IMR-90 (cell line): ENCODE measurements at regions not wholly inside any gene's neighbourhood (a gene's known extent, or its start where the extent isn't known, plus 50 kb on each side); places are given as distances from the start of the nearest gene placed in this dataset.
A peak's percentile ranks its signal among the peaks of the same experiment; 100 is the strongest.

Experiments used
- ATAC-seq: fragments of 200-7000 bp; cut with Tn5 transposase; 2 replicates; pipeline ENCODE4 v1.9.1; 2020; ENCODE audit warnings: low read depth, mild to moderate bottlenecking, moderate library complexity
- BruUV-seq: library from RNA; stranded (reverse); fragments of 400-500 nt; replicated peaks from 2 replicates; lab custom pipeline; 2021; lab: Mats Ljungman, UMichigan
- CTCF ChIA-PET: fragments of 300-600 bp; formaldehyde crosslinking; extraction: SDS; loops from one replicate; lab custom pipeline; 2021; ENCODE audit warnings: antibody characterized with exemption; lab: Yijun Ruan, JAX
- POLR2A ChIA-PET: fragments of 300-600 bp; sonication (Branson Sonifier 250); formaldehyde crosslinking; loops from one replicate; lab custom pipeline; 2022; ENCODE audit warnings: antibody characterized with exemption; ENCODE audit not compliant: unreplicated experiment; lab: Charles Lee
- DNase-seq: peaks from one replicate; pipeline ENCODE4 v3.0.0; 2013
- H2AFZ ChIP-seq: replicated peaks from 2 replicates; pipeline ENCODE3; 2013; ENCODE audit warnings: low read length, mild to moderate bottlenecking; ENCODE audit not compliant: poor library complexity
- H2AK5ac ChIP-seq: 2 replicates; pipeline ENCODE4 v1.6.1; 2013; ENCODE audit warnings: low read depth, low read length, inconsistent platforms
- H2AK9ac ChIP-seq: replicated peaks from 2 replicates; pipeline ENCODE3; 2013; ENCODE audit warnings: mild to moderate bottlenecking, low read depth, low read length, moderate library complexity; ENCODE audit not compliant: poor library complexity
- H2BK120ac ChIP-seq: 2 replicates; pipeline ENCODE4 v1.6.1; 2013; ENCODE audit warnings: low read depth, low read length, inconsistent platforms
- H2BK15ac ChIP-seq: 3 replicates; pipeline ENCODE4 v1.6.1; 2013; ENCODE audit warnings: low read depth, low read length, inconsistent platforms
- H2BK20ac ChIP-seq: 2 replicates; pipeline ENCODE4 v1.6.1; 2013; ENCODE audit warnings: low read depth, mild to moderate bottlenecking, inconsistent platforms, low read length, moderate library complexity
- H2BK5ac ChIP-seq: 2 replicates; pipeline ENCODE4 v1.6.1; 2013; ENCODE audit warnings: mild to moderate bottlenecking, low read depth, low read length, inconsistent platforms; ENCODE audit not compliant: poor library complexity, severe bottlenecking
- H3K14ac ChIP-seq: replicated peaks from 2 replicates; pipeline ENCODE4 v1.6.1; 2013; ENCODE audit warnings: low read depth, low read length, inconsistent platforms
- H3K18ac ChIP-seq: 2 replicates; pipeline ENCODE4 v1.6.1; 2013; ENCODE audit warnings: low read depth, low read length, control low read depth
- H3K23ac ChIP-seq: 2 replicates; pipeline ENCODE4 v1.6.1; 2013; ENCODE audit warnings: low read depth, low read length, inconsistent platforms
- H3K27ac ChIP-seq: 2 replicates; pipeline ENCODE4 v1.5.1; 2013; ENCODE audit warnings: mild to moderate bottlenecking, control low read depth, low read length; ENCODE audit not compliant: insufficient read depth
- H3K27me3 ChIP-seq: 2 replicates; pipeline ENCODE4 v1.6.1; 2013; ENCODE audit warnings: low read length; ENCODE audit not compliant: control insufficient read depth, insufficient read depth
- H3K36me3 ChIP-seq: 2 replicates; pipeline ENCODE4 v1.6.1; 2013; ENCODE audit warnings: low read length, mixed read lengths; ENCODE audit not compliant: control insufficient read depth, insufficient read depth
- H3K4ac ChIP-seq: 2 replicates; pipeline ENCODE4 v1.6.1; 2013; ENCODE audit warnings: low read depth, low read length, inconsistent platforms
- H3K4me1 ChIP-seq: 2 replicates; pipeline ENCODE4 v1.6.1; 2013; ENCODE audit warnings: low read length, mixed read lengths; ENCODE audit not compliant: control insufficient read depth, insufficient read depth
- H3K4me2 ChIP-seq: 2 replicates; pipeline ENCODE4 v1.6.1; 2013; ENCODE audit warnings: low read depth, mild to moderate bottlenecking, control low read depth, low read length, moderate library complexity
- H3K4me3 ChIP-seq: 2 replicates; pipeline ENCODE4 v1.5.1; 2013; ENCODE audit warnings: low read depth, mild to moderate bottlenecking, control low read depth, low read length, moderate library complexity; ENCODE audit not compliant: insufficient read depth
- H3K56ac ChIP-seq: 2 replicates; pipeline ENCODE4 v1.6.1; 2013; ENCODE audit warnings: low read length, inconsistent platforms; ENCODE audit not compliant: insufficient read depth; ENCODE audit errors: extremely low read depth
- H3K79me1 ChIP-seq, 2 experiments: 2 replicates each; pipeline ENCODE4 v1.6.1; 2013; ENCODE audit warnings: low read length in 2 of 2, inconsistent platforms in 1 of 2, low read depth in 1 of 2
- H3K9ac ChIP-seq: 2 replicates; pipeline ENCODE4 v1.6.1; 2013; ENCODE audit warnings: low read depth, low read length, control low read depth
- H3K9me1 ChIP-seq: 2 replicates; pipeline ENCODE4 v1.6.1; 2013; ENCODE audit warnings: low read length, inconsistent platforms; ENCODE audit not compliant: insufficient read depth
- H3K9me3 ChIP-seq: 2 replicates; pipeline ENCODE4 v1.6.1; 2013; ENCODE audit warnings: low read length; ENCODE audit not compliant: control insufficient read depth, insufficient read depth
- H4K20me1 ChIP-seq: 2 replicates; pipeline ENCODE4 v1.6.1; 2013; ENCODE audit warnings: low read length, inconsistent platforms; ENCODE audit not compliant: insufficient read depth
- H4K5ac ChIP-seq: 2 replicates; pipeline ENCODE4 v1.6.1; 2013; ENCODE audit warnings: mild to moderate bottlenecking, low read depth, low read length, control low read depth
- H4K8ac ChIP-seq, 2 experiments: 2 replicates each; pipeline ENCODE4 v1.6.1; 2013; ENCODE audit warnings: low read depth in 2 of 2, low read length in 2 of 2, control low read depth in 1 of 2, inconsistent platforms in 1 of 2
- H4K91ac ChIP-seq: 2 replicates; pipeline ENCODE4 v1.6.1; 2013; ENCODE audit warnings: low read depth, low read length, inconsistent platforms; ENCODE audit not compliant: insufficient read depth
- BHLHE40 ChIP-seq: fragments of 150-350 bp; IDR thresholded peaks from 2 replicates; pipeline ENCODE4 v1.6.1; 2016; ENCODE audit warnings: mild to moderate bottlenecking, low read depth, low read length
- FOS ChIP-seq: fragments of 150-350 bp; IDR thresholded peaks from 2 replicates; pipeline ENCODE4 v1.6.1; 2016; ENCODE audit warnings: low read depth, low read length
- MAFK ChIP-seq: IDR thresholded peaks from 2 replicates; pipeline ENCODE4 v1.6.1; 2012; ENCODE audit warnings: low read depth, low read length, improper control_type of control experiment
- MAZ ChIP-seq: IDR thresholded peaks from 2 replicates; pipeline ENCODE4 v1.6.1; 2012; ENCODE audit warnings: low read depth, mild to moderate bottlenecking, low read length, improper control_type of control experiment, moderate library complexity, borderline replicate concordance
- MXI1 ChIP-seq: IDR thresholded peaks from 2 replicates; pipeline ENCODE4 v1.6.1; 2012; ENCODE audit warnings: low read depth, mild to moderate bottlenecking, low read length, moderate library complexity, borderline replicate concordance
- NFE2L2 ChIP-seq: fragments of 150-350 bp; IDR thresholded peaks from 2 replicates; pipeline ENCODE4 v1.6.1; 2016; ENCODE audit warnings: low read depth, mild to moderate bottlenecking, low read length
- RAD21 ChIP-seq: IDR thresholded peaks from 2 replicates; pipeline ENCODE4 v1.6.1; 2012; ENCODE audit warnings: low read length, improper control_type of control experiment
- WGBS, 2 experiments: methylation state at CpG; one replicate each; pipeline versions ENCODE4 v1.1.5 to v1.1.7; 2013; ENCODE audit warnings: missing lambda C conversion rate in 2 of 2; ENCODE audit not compliant: insufficient read length in 1 of 2; ENCODE audit errors: extremely low coverage in 2 of 2; 5-methylcytosine and 5-hydroxymethylcytosine counted together
- dilution Hi-C: fragments of 300-500 bp; cut with HindIII; formaldehyde crosslinking; loops from one replicate; pipeline ENCODE4 v1.14.3; 2018; ENCODE audit warnings: low sequenced_read_pairs; ENCODE audit not compliant: unreplicated experiment
- in situ Hi-C: fragments of 300-500 bp; cut with MboI; formaldehyde crosslinking; loops from 3 replicates; pipeline ENCODE4 v1.14.3; 2019; ENCODE audit warnings: low sequenced_read_pairs, inconsistent platforms, mixed read lengths
- intact Hi-C: fragments of 100-400 bp; cut with micrococcal nuclease; formaldehyde crosslinking; loops from 2 replicates; pipeline ENCODE4 v1.10.0; 2022
- TF ChIP-seq, protein P1 (sequence below): fragments of 150-350 bp; IDR thresholded peaks from 2 replicates; pipeline ENCODE4 v1.6.1; 2017; ENCODE audit warnings: mild to moderate bottlenecking, antibody characterized with exemption, low read length, low read depth

DNA sequence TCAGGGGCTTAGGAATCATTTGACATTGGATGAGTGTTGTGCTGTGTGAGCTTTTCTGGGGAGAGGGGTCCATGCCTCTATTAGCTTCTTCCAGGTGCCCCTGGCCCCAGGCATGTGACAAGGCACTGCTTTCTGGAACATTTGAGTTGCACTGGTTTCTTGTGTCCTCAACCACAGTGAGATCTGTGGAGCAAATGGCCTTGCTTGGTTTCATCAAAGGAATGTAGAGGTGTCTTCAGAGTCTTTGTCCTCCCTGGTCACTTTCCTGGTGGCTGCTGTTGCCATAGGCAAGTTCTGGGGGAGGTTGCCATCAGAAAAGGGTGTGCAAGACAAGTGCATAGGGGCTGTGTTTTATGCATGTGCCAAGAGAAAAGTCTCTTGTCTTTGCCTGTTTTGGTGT lies 157.5 kb downstream of the MACROH2A1 start (continued):
- no peak for TF ChIP-seq FOS

DNA sequence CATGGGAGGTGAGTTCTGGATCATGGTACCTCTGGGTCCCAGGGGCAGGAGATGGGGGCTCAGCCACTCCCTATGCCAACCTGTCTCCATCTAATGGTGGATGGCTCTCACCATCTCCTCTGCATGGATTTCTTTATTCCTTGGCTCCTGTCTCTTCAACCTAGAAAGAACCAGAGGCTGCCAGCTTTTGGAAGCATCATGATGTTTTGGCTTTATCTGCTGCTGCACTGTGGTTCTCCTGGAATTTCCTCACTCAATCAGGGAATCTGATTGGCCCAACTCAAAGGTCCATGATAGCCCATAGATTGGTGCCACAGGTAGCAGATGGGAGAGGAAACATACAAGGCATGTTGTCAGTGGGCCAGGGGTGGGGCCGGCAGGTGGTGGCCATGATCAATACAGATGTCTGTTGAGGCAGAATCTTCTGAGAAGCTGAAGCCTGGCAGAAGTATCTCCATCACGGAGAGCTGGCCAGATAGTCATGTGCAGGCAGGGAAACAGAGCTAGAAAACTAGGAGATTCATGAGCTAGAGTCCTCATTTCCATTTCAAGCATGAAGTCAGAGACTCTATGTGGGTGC lies 158.2 kb downstream of the MACROH2A1 start:
- H2AK9ac ChIP-seq: no peak overlapping the region
- no peak overlapping the region for H3K4me2 ChIP-seq
- peak overlapping the region; percentile 52 for H4K91ac ChIP-seq
- H2BK20ac ChIP-seq: peak overlapping the region; percentile 53
- peak overlapping the region; percentile 55 for H3K4ac ChIP-seq
- peak overlapping the region in 1 of 2 experiments; percentile 40; a peak in 1 of 4 replicates for H4K8ac ChIP-seq
- no TSS peak for BruUV-seq
- in situ Hi-C loops: no loop called here
- H3K23ac ChIP-seq: no peak overlapping the region; the same call in 1 of the 2 replicates
- H3K9ac ChIP-seq: no peak overlapping the region
- no peak overlapping the region for H3K4me3 ChIP-seq
- intact Hi-C loops: no loop called here
- no peaks in the 10 kb centered on the region for H3K9me3 ChIP-seq
- ATAC-seq: no peak
- TF ChIP-seq MAFK (no peak), BHLHE40 (no peak), MAZ (no peak), MXI1 (no peak), NFE2L2 (no peak), RAD21 (no peak)
- TF ChIP-seq, protein P1, sequence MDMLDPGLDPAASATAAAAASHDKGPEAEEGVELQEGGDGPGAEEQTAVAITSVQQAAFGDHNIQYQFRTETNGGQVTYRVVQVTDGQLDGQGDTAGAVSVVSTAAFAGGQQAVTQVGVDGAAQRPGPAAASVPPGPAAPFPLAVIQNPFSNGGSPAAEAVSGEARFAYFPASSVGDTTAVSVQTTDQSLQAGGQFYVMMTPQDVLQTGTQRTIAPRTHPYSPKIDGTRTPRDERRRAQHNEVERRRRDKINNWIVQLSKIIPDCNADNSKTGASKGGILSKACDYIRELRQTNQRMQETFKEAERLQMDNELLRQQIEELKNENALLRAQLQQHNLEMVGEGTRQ: no peak
- no peak overlapping the region for H3K56ac ChIP-seq
- H3K18ac ChIP-seq: no peak overlapping the region; the same call in 1 of the 2 replicates
- H3K27me3 ChIP-seq: peaks cover 2% of the 10 kb centered on the region; the same call in 1 of the 2 replicates
- peak overlapping the region; percentile 88; the same call in 1 of the 3 replicates for H2BK15ac ChIP-seq
- H3K79me1 ChIP-seq: peaks cover 0 to 22% of the 10 kb centered on the region in 2 experiments; a peak in 2 of 4 replicates
- no CpG with 5 or more reads among the region's 2 CpGs for WGBS, 2 experiments
- no peak overlapping the region for H3K27ac ChIP-seq
- no peak for DNase-seq
- no peaks in the 10 kb centered on the region for H4K20me1 ChIP-seq
- H2BK120ac ChIP-seq: peak overlapping the region; percentile 94
- no peak overlapping the region for H2BK5ac ChIP-seq
- H3K9me1 ChIP-seq: peaks cover 32% of the 10 kb centered on the region
- peak overlapping the region; percentile 94 for H3K14ac ChIP-seq
- peak overlapping the region; percentile 92; the same call in 1 of the 2 replicates for H2AK5ac ChIP-seq
- H4K5ac ChIP-seq: no peak overlapping the region
- peaks cover 42% of the 10 kb centered on the region for H3K4me1 ChIP-seq
- ChIA-PET CTCF (interaction anchor here (0.7 to 1.3 kb wide), 3 partner anchors 24 to 114 kb away, joined by 3 to 5 read pairs (median 3); no protein-coding TSS in a partner anchor), POLR2A (no interaction called here)
- no peak overlapping the region for H2AFZ ChIP-seq
- H3K36me3 ChIP-seq: no peaks in the 10 kb centered on the region
- dilution Hi-C loops: no loop called here
